GM12878 (cell line): ENCODE measurements at regions not wholly inside any gene's neighbourhood (a gene's known extent, or its start where the extent isn't known, plus 50 kb on each side); places are given as distances from the start of the nearest gene placed in this dataset.

Experiments
- EP300 ChIP-seq, 2 experiments: fragments of 150-350 bp in 1 of 2; IDR thresholded peaks; 2 replicates each; pipeline ENCODE4 v1.6.1; 2011 to 2012; ENCODE audit warnings: low read depth in 2 of 2, low read length in 2 of 2, borderline replicate concordance in 1 of 2, improper control_type of control experiment in 1 of 2, inconsistent platforms in 1 of 2; ENCODE audit not compliant: control insufficient read depth in 1 of 2
- NFYB ChIP-seq: IDR thresholded peaks from 2 replicates; pipeline ENCODE4 v1.6.1; 2011; ENCODE audit warnings: low read depth, mild to moderate bottlenecking, low read length, improper control_type of control experiment, moderate library complexity; ENCODE audit not compliant: insufficient read depth
- RFX5 ChIP-seq: IDR thresholded peaks from 2 replicates; pipeline ENCODE4 v1.6.1; 2011; ENCODE audit warnings: low read depth, low read length, improper control_type of control experiment
- SUZ12 ChIP-seq: fragments of 200-600 bp; sonication (generic); IDR thresholded peaks from one replicate; pipeline ENCODE4 v1.6.1; 2018; ENCODE audit warnings: antibody characterized with exemption, mild to moderate bottlenecking; ENCODE audit not compliant: unreplicated experiment

- TF ChIP-seq RFX5 (no peak), SUZ12 (no peak), EP300 (IDR thresholded peaks at IDR 0.05; ENCODE audit: borderline replicate concordance in 1 of 2, control insufficient read depth in 1 of 2, low read depth in 2 of 2, low read length in 2 of 2) (no peak), NFYB (no peak)
Measured at GRCh38 chr10:64306729-64307327, 785.6 kb downstream of the REEP3 start.
